CD1c-positive myeloid dendritic cell (primary cell): ENCODE measurements at regions not wholly inside any gene's neighbourhood (a gene's known extent, or its start where the extent isn't known, plus 50 kb on each side); places are given as distances from the start of the nearest gene placed in this dataset.

ENCODE experiments used
- DNase-seq: peaks from one replicate; pipeline ENCODE4 v3.0.0-alpha.2; 2016; ENCODE audit errors: extremely low spot score

- DNase-seq = no peak
Observed at GRCh38 chr9:80649496-80649895, 1039.9 kb downstream of the TLE1 start.

GRCh38 chr9:80649001-80649420 is 1040.3 kb downstream of the TLE1 start:
- DNase-seq = no peak

- no peak for DNase-seq
Observed at GRCh38 chr9:80648336-80648735, 1041.0 kb downstream of the TLE1 start.

- no peak for DNase-seq
Observed at GRCh38 chr9:80646211-80646610, 1043.1 kb downstream of the TLE1 start.

GRCh38 chr9:80644044-80644443 is 1045.3 kb downstream of the TLE1 start:
- DNase-seq = no peak

GRCh38 chr9:80635065-80635464 is 1054.3 kb downstream of the TLE1 start:
- no peak for DNase-seq

- DNase-seq = no peak
Observed at GRCh38 chr9:80632041-80632440, 1057.3 kb downstream of the TLE1 start.

GRCh38 chr9:80622508-80622907 is 1050.7 kb downstream of the TLE4 start:
- DNase-seq = no peak

- no peak for DNase-seq
Observed at GRCh38 chr9:80619356-80619755, 1047.6 kb downstream of the TLE4 start.

- no peak for DNase-seq
Observed at GRCh38 chr9:80615964-80616363, 1044.2 kb downstream of the TLE4 start.

- DNase-seq = no peak
Observed at GRCh38 chr9:80605793-80606192, 1034.0 kb downstream of the TLE4 start.

GRCh38 chr9:80605129-80605528 is 1033.4 kb downstream of the TLE4 start:
- no peak for DNase-seq

GRCh38 chr9:80602291-80602690 is 1030.5 kb downstream of the TLE4 start:
- DNase-seq = no peak

- no peak for DNase-seq
Observed at GRCh38 chr9:80596579-80596978, 1024.8 kb downstream of the TLE4 start.

GRCh38 chr9:80595192-80595591 is 1023.4 kb downstream of the TLE4 start:
- DNase-seq = no peak

- no peak for DNase-seq
Observed at GRCh38 chr9:80592413-80592812, 1020.6 kb downstream of the TLE4 start.

GRCh38 chr9:80586786-80587330 is 1015.1 kb downstream of the TLE4 start:
- DNase-seq = no peak

- DNase-seq = no peak
Observed at GRCh38 chr9:80571953-80572352, 1000.2 kb downstream of the TLE4 start.

GRCh38 chr9:80569236-80569635 is 997.5 kb downstream of the TLE4 start:
- no peak for DNase-seq

GRCh38 chr9:80561526-80561925 is 989.8 kb downstream of the TLE4 start:
- no peak for DNase-seq

GRCh38 chr9:80560976-80561375 is 989.2 kb downstream of the TLE4 start:
- no peak for DNase-seq

GRCh38 chr9:80557256-80557655 is 985.5 kb downstream of the TLE4 start:
- no peak for DNase-seq

GRCh38 chr9:80556631-80557030 is 984.9 kb downstream of the TLE4 start:
- DNase-seq = no peak

GRCh38 chr9:80555782-80556325 is 984.1 kb downstream of the TLE4 start:
- no peak for DNase-seq
